ENCODE measurements at regions not wholly inside any gene's neighbourhood (a gene's known extent, or its start where the extent isn't known, plus 50 kb on each side); places are given as distances from the start of the nearest gene placed in this dataset.

DNA sequence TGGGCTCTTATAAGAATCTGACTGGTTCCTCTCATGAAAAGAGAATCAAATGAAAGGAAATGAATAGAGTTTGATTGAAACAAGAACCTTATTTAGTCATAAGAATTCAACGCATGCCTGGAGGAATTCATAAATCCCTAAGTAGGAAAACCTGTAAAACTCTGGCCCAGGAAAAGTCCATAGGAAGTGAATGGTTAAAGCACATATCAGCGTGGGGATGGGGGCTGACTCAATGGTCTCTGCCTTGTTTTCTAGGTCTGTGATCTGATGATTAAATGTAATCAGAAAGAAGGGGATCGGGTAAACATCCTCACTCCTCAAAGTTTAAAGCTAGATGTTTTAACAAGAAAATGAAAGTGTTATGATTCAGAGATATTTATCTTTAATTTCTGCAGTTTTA, 759.4 kb upstream of the C9orf72 start:
- no peak for DNase-seq (ENCODE audit: low spot score)
- intact Hi-C loops (cut with DNase I) = no loop called here

- no peak for DNase-seq (ENCODE audit: low spot score)
- intact Hi-C loops (cut with DNase I) = no loop called here
Measured at GRCh38 chr9:28341913-28342312, 768.6 kb upstream of the C9orf72 start.

- intact Hi-C loops (cut with DNase I) = no loop called here
- no peak for DNase-seq (ENCODE audit: low spot score)
Measured at GRCh38 chr9:28342815-28343338, 769.6 kb upstream of the C9orf72 start.

DNA sequence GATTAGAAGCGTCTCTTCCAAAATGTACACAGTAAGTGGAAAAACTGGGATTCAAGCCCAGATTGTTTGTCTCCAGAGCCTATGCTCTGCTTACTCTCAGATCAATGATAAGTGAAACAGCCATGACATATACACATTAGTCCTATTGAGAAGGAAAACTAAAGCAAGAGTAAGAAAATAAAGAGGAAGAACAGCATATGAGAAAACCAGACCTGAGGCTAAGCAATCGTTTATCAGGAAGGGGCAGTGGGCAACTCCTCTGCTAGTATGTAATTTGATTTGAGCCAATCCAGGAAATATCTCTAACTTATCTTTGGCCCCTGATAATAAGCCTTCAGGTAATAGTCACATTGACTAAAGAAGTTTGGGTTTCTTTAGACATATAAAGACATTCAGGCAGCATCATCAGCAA, 789.9 kb upstream of the C9orf72 start:
- no peak for DNase-seq (ENCODE audit: low spot score)
- intact Hi-C loops (cut with DNase I) = no loop called here

GRCh38 chr9:28365020-28365640, 791.8 kb upstream of the C9orf72 start:
- intact Hi-C loops (cut with DNase I) = no loop called here

GRCh38 chr9:28365728-28366127, 792.4 kb upstream of the C9orf72 start:
- DNase-seq (ENCODE audit: low spot score) = no peak
- intact Hi-C loops (cut with DNase I) = no loop called here

More at GRCh38 chr9:28365020-28365640, 791.8 kb upstream of the C9orf72 start:
- no peak for DNase-seq (ENCODE audit: low spot score)

DNA sequence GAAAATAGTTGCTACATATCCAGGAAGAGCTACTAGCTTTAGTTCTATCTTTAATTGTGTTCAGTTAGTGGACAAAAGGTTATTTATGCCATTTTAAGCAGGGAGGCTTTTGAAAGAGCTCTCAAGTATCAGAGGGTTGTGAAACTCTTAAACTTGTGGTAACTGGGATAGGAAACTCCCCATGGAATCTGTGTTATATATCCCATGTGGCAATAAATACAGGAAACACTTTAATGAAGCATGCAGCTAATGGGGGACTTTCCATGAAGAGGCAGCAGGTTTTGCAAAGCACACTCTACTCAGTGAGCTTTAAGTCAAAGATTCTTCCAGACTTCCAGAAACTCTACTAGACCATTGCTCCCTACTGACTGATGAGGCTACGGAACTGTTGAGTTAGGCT, 805.0 kb upstream of the C9orf72 start:
- no peak for DNase-seq (ENCODE audit: low spot score)
- intact Hi-C loops (cut with DNase I) = no loop called here

DNA sequence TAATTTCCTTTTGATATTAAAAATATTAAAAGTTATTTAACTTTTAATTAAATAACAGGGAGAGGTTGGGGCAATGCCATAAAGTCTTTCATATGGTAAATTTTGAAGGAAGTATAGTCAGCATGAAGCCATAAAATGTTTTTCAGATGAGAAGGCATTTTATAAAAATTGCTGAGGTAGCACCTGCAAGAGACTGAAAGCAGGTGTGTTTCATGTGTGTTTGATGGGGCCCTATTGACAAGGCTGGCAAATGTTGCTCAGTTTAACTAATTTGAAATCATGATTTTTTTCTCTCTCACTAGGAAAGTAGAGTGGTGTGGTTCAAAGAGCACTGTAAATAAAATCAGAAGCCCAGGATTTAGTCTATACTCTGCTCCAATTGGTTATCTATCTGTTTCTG, 805.8 kb upstream of the C9orf72 start:
- DNase-seq (ENCODE audit: low spot score) = no peak
- intact Hi-C loops (cut with DNase I) = no loop called here

DNA sequence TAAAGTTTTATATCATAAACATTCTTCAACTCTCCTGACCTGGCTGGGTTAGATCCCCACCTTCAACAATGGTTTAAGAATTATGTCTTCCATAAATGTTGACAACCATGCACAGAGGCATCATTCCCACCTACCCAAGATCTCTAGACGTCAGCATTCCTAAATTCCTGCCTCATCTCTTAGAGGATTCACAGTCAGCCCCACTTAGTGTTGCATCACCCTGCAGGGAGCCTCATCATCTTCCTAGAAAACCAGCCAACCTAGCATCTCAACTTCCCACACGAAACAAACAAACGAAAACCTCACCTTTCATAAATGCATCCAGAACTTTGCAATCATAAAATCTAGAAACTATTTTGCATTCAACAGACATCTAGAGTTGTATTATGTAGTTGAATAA, 816.1 kb upstream of the C9orf72 start:
- intact Hi-C loops (cut with DNase I) = no loop called here
- no peak for DNase-seq (ENCODE audit: low spot score)

DNA sequence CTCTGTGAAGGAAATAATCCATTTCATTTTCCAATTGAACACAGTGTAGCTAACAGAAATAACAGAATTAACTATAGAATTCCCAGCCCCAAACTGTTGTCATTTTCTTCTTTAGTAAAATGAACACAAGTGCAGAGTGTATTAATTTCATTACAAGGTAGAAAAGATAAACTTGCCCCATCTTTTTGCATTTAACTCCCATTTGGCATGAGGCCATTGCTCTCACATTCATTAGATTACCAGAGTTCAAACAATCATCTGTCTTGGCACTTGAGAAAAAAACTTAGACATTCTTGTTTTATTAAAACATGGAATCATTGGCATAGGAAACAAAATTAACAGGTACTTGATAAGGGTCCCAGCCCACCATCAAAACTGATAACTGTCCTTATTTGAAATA, 821.5 kb upstream of the C9orf72 start:
- no peak for DNase-seq (ENCODE audit: low spot score)
- intact Hi-C loops (cut with DNase I) = no loop called here

DNA sequence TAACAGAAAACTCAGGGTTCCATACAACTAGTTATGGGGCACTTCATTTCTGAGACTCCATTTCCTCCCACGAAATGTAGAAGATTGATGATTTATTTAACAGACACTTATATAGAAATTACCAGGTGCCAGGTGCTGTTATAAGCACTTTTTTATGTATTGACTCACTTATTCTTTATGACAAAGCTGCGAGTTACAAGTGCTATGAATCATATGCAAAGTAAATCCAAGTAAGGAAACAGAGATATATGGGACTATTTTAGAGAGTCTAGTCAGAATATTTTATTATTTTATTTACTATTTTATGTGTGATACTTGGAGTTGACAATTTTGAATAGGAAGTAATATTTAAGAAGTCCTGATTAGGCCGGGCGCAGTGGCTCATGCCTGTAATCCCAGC, 822.8 kb upstream of the C9orf72 start:
- DNase-seq (ENCODE audit: low spot score) = no peak
- intact Hi-C loops (cut with DNase I) = no loop called here

- DNase-seq (ENCODE audit: low spot score) = no peak
Measured at GRCh38 chr9:28407351-28407750, 834.1 kb upstream of the C9orf72 start.

DNA sequence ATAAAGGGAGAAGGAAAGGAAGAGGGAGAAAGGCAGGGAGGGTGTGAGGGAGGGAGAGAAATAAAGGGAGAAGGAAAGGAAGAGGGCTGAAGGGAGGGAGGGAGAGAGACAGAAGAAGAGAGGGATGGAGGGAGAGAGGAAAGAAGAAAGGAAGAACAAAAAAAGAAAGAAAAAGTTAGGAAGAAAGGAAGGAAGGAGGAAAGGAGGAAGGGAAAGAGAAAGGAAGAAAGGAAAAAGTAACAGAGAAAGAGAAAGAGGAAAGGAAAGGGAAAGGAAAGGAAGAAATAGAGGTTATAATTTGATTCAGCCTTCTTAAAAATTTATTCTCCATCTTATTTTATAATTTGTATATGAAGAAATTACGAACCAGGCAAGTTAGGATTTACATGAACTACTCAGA, 836.6 kb upstream of the C9orf72 start:
- intact Hi-C loops (cut with DNase I) = no loop called here
- no peak for DNase-seq (ENCODE audit: low spot score)

More at GRCh38 chr9:28407351-28407750, 834.1 kb upstream of the C9orf72 start:
- intact Hi-C loops (cut with DNase I) = no loop called here

GRCh38 chr9:28410411-28410810, 837.1 kb upstream of the C9orf72 start:
- intact Hi-C loops (cut with DNase I) = no loop called here
- no peak for DNase-seq (ENCODE audit: low spot score)

GRCh38 chr9:28413471-28413870, 840.2 kb upstream of the C9orf72 start:
- intact Hi-C loops (cut with DNase I) = no loop called here
- DNase-seq (ENCODE audit: low spot score) = no peak

DNA sequence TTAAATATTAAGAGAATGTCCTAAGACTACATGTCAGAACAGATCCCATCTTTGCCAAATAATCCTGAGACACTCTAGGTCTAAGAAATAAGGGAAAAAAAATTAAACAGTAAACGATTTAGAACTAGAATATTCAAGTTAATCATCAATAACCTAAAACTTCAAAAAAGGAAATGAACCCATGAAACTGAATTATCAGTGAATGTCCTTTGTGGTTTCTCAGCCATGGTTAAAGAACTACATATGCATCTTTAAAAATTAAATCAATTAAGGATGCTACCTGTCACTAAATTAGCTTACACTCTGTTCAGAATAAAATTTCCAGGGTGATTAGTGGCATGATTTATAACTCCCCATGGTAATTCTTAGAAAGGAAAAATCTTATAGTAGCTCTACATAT, 850.0 kb upstream of the C9orf72 start:
- DNase-seq (ENCODE audit: low spot score) = no peak
- intact Hi-C loops (cut with DNase I) = no loop called here

DNA sequence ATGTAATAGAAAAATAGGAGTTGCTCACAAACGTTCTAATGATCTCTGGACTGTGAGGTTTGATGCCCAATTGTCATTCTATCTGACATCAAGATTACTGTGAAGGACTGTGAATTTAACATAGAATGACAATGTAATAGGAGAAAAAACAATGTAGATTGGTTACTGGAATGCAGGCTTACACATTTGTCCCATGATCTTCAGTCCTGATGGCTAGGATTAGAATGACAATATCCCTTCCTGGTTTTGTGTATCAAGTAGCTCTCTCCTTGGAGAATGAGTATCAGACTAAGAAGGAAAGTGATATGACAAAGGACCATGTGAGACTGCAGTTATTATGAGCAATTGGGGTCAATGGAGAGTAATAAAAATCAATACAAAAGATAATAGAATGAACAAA, 862.2 kb upstream of the C9orf72 start:
- no peak for DNase-seq (ENCODE audit: low spot score)
- intact Hi-C loops (cut with DNase I) = no loop called here

- no peak for DNase-seq (ENCODE audit: low spot score)
- intact Hi-C loops (cut with DNase I) = no loop called here
Measured at GRCh38 chr9:28439688-28440087, 866.4 kb upstream of the C9orf72 start.

DNA sequence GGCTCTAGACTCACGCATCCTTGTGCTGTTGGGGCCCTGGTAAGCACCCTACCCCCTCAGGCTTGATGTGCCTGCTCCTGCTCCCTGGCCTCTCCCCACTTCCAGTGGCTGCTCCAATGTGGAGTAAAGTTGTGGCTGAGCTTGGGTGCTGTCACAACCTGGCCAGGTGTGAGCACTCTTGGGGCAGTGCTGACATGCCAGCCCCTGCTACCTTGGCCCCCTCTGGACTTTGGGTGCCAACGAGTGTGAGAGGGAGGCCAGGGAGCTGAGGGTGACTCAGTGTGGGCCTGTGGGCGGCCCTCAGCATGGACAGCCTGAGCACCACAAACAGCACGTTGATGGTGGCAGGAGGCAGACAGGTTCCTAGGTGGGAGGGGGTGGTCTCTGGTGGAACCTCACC, 870.2 kb upstream of the C9orf72 start:
- no peak for DNase-seq (ENCODE audit: low spot score)
- intact Hi-C loops (cut with DNase I) = no loop called here

GRCh38 chr9:28444637-28445036, 871.4 kb upstream of the C9orf72 start:
- intact Hi-C loops (cut with DNase I) = no loop called here
- no peak for DNase-seq (ENCODE audit: low spot score)

DNA sequence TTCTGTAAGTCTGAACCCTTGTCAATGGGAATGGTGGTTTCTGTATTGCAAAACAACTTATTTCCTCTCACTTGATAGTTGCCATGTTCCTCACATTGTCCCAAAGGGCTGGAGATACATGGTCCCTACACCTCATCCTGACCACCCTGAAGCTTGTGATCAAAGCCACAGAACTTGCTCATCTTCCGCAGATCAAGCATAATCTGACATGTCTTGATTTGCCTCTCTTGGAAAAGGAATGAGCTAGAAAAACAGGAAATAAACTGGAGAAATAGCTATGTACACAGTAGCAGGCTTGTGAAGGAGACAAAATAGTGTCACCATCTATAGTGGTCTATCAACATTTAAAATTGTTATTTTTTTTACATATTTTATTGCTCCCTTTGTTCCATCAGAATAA, 871.9 kb upstream of the C9orf72 start:
- intact Hi-C loops (cut with DNase I) = no loop called here
- DNase-seq (ENCODE audit: low spot score) = no peak

- no peak for DNase-seq (ENCODE audit: low spot score)
- intact Hi-C loops (cut with DNase I) = no loop called here
Measured at GRCh38 chr9:28453918-28454317, 880.6 kb upstream of the C9orf72 start.

Measured in posterior vena cava (tissue), 2 donors.